ENCODE measurements at regions not wholly inside any gene's neighbourhood (a gene's known extent, or its start where the extent isn't known, plus 50 kb on each side); places are given as distances from the start of the nearest gene placed in this dataset.

GRCh38 chr3:162443376-162443775, 946.8 kb downstream of the OTOL1 start:
- H3K27ac Mint-ChIP-seq: no peak overlapping the region
- no peaks in the 10 kb centered on the region for H3K4me1 Mint-ChIP-seq
- H3K9me3 Mint-ChIP-seq: peaks cover 12% of the 10 kb centered on the region
- no peak for DNase-seq (ENCODE audit: low spot score in 2 of 2, unreplicated experiment in 2 of 2)
- H3K36me3 Mint-ChIP-seq: no peaks in the 10 kb centered on the region
- no peaks in the 10 kb centered on the region for H3K27me3 Mint-ChIP-seq (ENCODE audit: low read depth)
- H3K4me3 Mint-ChIP-seq: no peak overlapping the region
- no peak for TF ChIP-seq CTCF (IDR thresholded peaks at IDR 0.05; ENCODE audit: unreplicated experiment)

- peaks cover 1% of the 10 kb centered on the region for H3K9me3 Mint-ChIP-seq
- no peaks in the 10 kb centered on the region for H3K4me1 Mint-ChIP-seq
- H3K27me3 Mint-ChIP-seq (ENCODE audit: low read depth): no peaks in the 10 kb centered on the region
- DNase-seq (ENCODE audit: low spot score in 2 of 2, unreplicated experiment in 2 of 2): no peak
- H3K36me3 Mint-ChIP-seq: no peaks in the 10 kb centered on the region
- H3K4me3 Mint-ChIP-seq: no peak overlapping the region
- no peak for TF ChIP-seq CTCF (IDR thresholded peaks at IDR 0.05; ENCODE audit: unreplicated experiment)
- H3K27ac Mint-ChIP-seq: no peak overlapping the region
These were observed 972.2 kb downstream of the OTOL1 start for GRCh38 chr3:162468791-162469190.

GRCh38 chr3:162487138-162487537, 990.5 kb downstream of the OTOL1 start:
- H3K4me1 Mint-ChIP-seq: no peaks in the 10 kb centered on the region
- H3K27me3 Mint-ChIP-seq (ENCODE audit: low read depth): no peaks in the 10 kb centered on the region
- TF ChIP-seq CTCF (IDR thresholded peaks at IDR 0.05; ENCODE audit: unreplicated experiment): no peak
- H3K27ac Mint-ChIP-seq: no peak overlapping the region
- peaks cover 3% of the 10 kb centered on the region for H3K9me3 Mint-ChIP-seq
- DNase-seq (ENCODE audit: low spot score in 2 of 2, unreplicated experiment in 2 of 2): no peak
- no peaks in the 10 kb centered on the region for H3K36me3 Mint-ChIP-seq
- no peak overlapping the region for H3K4me3 Mint-ChIP-seq

GRCh38 chr3:162489853-162490252, 993.2 kb downstream of the OTOL1 start:
- H3K4me1 Mint-ChIP-seq: peaks cover 5% of the 10 kb centered on the region
- H3K36me3 Mint-ChIP-seq: no peaks in the 10 kb centered on the region
- no peak for TF ChIP-seq CTCF (IDR thresholded peaks at IDR 0.05; ENCODE audit: unreplicated experiment)

GRCh38 chr3:162491952-162492351, 995.3 kb downstream of the OTOL1 start:
- H3K36me3 Mint-ChIP-seq: no peaks in the 10 kb centered on the region
- H3K4me3 Mint-ChIP-seq: no peak overlapping the region
- peaks cover 9% of the 10 kb centered on the region for H3K9me3 Mint-ChIP-seq
- H3K4me1 Mint-ChIP-seq: peaks cover 5% of the 10 kb centered on the region
- no peaks in the 10 kb centered on the region for H3K27me3 Mint-ChIP-seq (ENCODE audit: low read depth)
- no peak for DNase-seq (ENCODE audit: low spot score in 2 of 2, unreplicated experiment in 2 of 2)
- no peak overlapping the region for H3K27ac Mint-ChIP-seq
- no peak for TF ChIP-seq CTCF (IDR thresholded peaks at IDR 0.05; ENCODE audit: unreplicated experiment)

More at GRCh38 chr3:162489853-162490252, 993.2 kb downstream of the OTOL1 start:
- peaks cover 3% of the 10 kb centered on the region for H3K9me3 Mint-ChIP-seq
- H3K4me3 Mint-ChIP-seq: no peak overlapping the region
- H3K27ac Mint-ChIP-seq: no peak overlapping the region
- no peak for DNase-seq (ENCODE audit: low spot score in 2 of 2, unreplicated experiment in 2 of 2)
- H3K27me3 Mint-ChIP-seq (ENCODE audit: low read depth): no peaks in the 10 kb centered on the region

GRCh38 chr3:162492446-162493081, 996.0 kb downstream of the OTOL1 start:
- peaks cover 5% of the 10 kb centered on the region for H3K4me1 Mint-ChIP-seq
- H3K4me3 Mint-ChIP-seq: no peak overlapping the region
- no peaks in the 10 kb centered on the region for H3K36me3 Mint-ChIP-seq
- H3K27me3 Mint-ChIP-seq (ENCODE audit: low read depth): no peaks in the 10 kb centered on the region
- DNase-seq (ENCODE audit: low spot score in 2 of 2, unreplicated experiment in 2 of 2): no peak
- H3K27ac Mint-ChIP-seq: no peak overlapping the region
- TF ChIP-seq CTCF (IDR thresholded peaks at IDR 0.05; ENCODE audit: unreplicated experiment): no peak
- H3K9me3 Mint-ChIP-seq: peaks cover 9% of the 10 kb centered on the region

Measured in mesothelial cell of epicardium (in vitro differentiated cells).